Glutamatergic neuron (in vitro differentiated cells): ENCODE measurements at regions not wholly inside any gene's neighbourhood (a gene's known extent, or its start where the extent isn't known, plus 50 kb on each side); places are given as distances from the start of the nearest gene placed in this dataset.
A peak's percentile ranks its signal among the peaks of the same experiment; 100 is the strongest.

Experiments
- DNase-seq: peaks from one replicate; pipeline ENCODE4 v3.0.0; 2022
- H3K27ac Mint-ChIP-seq: one replicate; pipeline ENCODE4 v1.8.0; 2020; ENCODE audit warnings: mild to moderate bottlenecking, mixed read lengths, inconsistent platforms; ENCODE audit not compliant: unreplicated experiment
- H3K27me3 Mint-ChIP-seq: one replicate; pipeline ENCODE4 v1.8.0; 2020; ENCODE audit warnings: mild to moderate bottlenecking, moderate library complexity, mixed read lengths, inconsistent platforms; ENCODE audit not compliant: unreplicated experiment
- H3K36me3 Mint-ChIP-seq: one replicate; pipeline ENCODE4 v1.8.0; 2020; ENCODE audit warnings: mild to moderate bottlenecking, mixed read lengths, inconsistent platforms; ENCODE audit not compliant: unreplicated experiment
- H3K4me1 Mint-ChIP-seq: one replicate; pipeline ENCODE4 v1.8.0; 2020; ENCODE audit warnings: mild to moderate bottlenecking, low read depth, mixed read lengths, inconsistent platforms; ENCODE audit not compliant: unreplicated experiment
- H3K4me3 Mint-ChIP-seq: one replicate; pipeline ENCODE4 v1.8.0; 2020; ENCODE audit warnings: mild to moderate bottlenecking, mixed read lengths, inconsistent platforms; ENCODE audit not compliant: unreplicated experiment
- H3K9me3 Mint-ChIP-seq: one replicate; pipeline ENCODE4 v1.8.0; 2020; ENCODE audit warnings: mild to moderate bottlenecking, moderate library complexity, mixed read lengths, inconsistent platforms; ENCODE audit not compliant: unreplicated experiment
- CTCF ChIP-seq: fragments of 200-600 bp; sonication (generic); IDR thresholded peaks from one replicate; pipeline ENCODE4 v1.5.0; 2021; ENCODE audit not compliant: partially characterized antibody, unreplicated experiment

DNA sequence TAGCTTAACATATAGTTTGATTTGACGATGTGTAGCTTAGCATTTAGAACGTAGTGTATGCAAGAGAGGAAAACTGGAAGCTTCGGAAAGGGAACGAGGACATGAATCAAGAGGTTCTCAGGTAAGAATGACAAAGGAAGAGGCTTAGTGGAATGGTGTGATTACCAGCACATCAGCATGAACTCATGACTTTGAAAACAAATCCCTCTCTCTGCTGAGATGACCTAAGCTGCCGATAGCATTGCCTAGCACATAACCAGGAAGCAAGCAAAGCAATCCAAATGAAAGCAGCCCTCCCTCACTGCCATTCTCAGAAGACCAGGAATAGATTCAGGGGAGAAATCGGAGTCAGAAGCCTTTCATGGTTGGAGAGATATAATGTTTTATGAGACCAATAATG, 51.3 kb upstream of the CCL1 start:
- Mint-ChIP-seq H3K4me1 (peaks cover 13% of the 10 kb centered on the region), H3K4me3 (no peak overlapping the region), H3K9me3 (peaks cover 4% of the 10 kb centered on the region), H3K27me3 (peaks cover 3% of the 10 kb centered on the region), H3K27ac (no peak overlapping the region), H3K36me3 (no peaks in the 10 kb centered on the region)
- DNase-seq = no peak
- no peak for TF ChIP-seq CTCF

DNA sequence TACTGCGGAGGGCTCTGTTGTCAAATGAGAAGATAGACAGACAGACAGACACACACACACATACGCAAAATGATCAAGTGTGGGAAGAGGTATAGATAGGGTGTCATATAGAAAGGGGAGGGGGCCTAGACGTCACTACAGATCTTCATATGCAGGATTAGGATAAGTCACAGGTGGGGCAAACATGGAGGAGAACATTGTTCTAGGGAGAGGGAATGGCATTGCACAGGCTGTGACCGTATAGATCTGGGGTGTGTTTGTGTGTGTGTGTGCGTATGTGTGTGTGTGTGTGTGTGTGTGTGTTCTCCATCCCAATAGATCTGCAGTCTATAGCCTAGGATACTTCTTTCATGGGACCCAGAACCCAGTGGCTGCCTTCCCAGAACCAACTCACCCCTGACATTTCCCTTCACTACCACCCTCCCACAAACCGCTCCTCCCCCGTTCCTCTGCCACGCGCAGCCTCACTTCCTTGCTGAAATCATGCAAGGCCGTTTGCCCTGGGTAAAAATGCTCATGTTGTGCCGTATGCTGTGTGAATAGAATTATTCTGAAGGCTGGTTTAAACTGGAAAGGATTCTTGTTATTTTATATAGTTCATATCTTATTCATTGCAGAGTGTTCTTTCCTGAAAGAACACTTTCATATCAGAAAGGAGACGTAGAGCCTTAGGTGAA, 50.5 kb upstream of the CCL1 start:
- no peak for TF ChIP-seq CTCF
- H3K4me3 Mint-ChIP-seq = no peak overlapping the region
- H3K4me1 Mint-ChIP-seq = peaks cover 9% of the 10 kb centered on the region
- no peaks in the 10 kb centered on the region for H3K36me3 Mint-ChIP-seq
- peaks cover 4% of the 10 kb centered on the region for H3K9me3 Mint-ChIP-seq
- H3K27ac Mint-ChIP-seq = peak overlapping the region; percentile 4
- DNase-seq = no peak
- peaks cover 3% of the 10 kb centered on the region for H3K27me3 Mint-ChIP-seq

- Mint-ChIP-seq H3K27ac (no peak overlapping the region), H3K9me3 (peaks cover 4% of the 10 kb centered on the region), H3K4me3 (no peak overlapping the region), H3K4me1 (peaks cover 6% of the 10 kb centered on the region), H3K36me3 (no peaks in the 10 kb centered on the region), H3K27me3 (peaks cover 3% of the 10 kb centered on the region)
- TF ChIP-seq CTCF = no peak
- no peak for DNase-seq
Observed at GRCh38 chr17:34412965-34413441, 50.0 kb upstream of the CCL1 start.
